ENCODE measurements at regions not wholly inside any gene's neighbourhood (a gene's known extent, or its start where the extent isn't known, plus 50 kb on each side); places are given as distances from the start of the nearest gene placed in this dataset.
"Not testable (repeated sequence)": the region's sequence is repeated elsewhere in the genome, so short reads cannot be mapped to it uniquely, and the experiment has no call there.

DNA sequence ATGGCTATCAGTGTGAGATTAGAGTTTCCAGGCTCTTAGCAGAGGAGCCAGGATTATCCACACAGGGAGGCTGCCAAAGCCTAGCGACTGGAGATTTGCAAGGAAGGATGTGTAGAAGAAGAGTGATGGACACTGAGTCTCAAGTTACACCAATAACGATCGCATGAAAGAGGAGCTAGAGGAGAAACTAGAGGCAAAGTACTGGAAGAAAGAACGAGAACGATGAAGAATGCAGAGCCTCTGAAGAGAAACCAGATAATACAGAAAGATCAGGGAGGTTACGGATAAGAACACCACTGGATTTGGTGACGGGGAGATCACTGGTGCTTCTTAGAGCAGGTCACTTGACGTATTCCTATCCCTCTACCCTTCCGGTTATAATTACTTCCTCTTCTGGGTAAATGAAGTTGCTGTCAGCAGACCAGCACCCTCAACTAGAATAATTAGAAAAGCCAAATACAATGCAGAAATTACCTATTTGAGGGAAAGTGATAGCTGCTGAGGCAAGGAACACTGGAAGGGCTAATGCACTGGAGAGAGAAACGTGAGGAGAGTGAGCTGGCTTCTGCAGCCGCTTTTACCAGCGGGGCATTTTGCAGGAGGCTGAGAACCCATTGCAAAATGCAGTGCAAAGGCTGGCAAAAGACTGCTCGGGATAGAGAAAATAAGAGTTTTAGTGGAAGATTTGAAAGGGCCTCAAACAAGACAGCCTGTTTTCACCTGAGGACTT is 93.1 kb upstream of the HIF1A start:
- DNase-seq (ENCODE audit: low spot score): no peak

DNA sequence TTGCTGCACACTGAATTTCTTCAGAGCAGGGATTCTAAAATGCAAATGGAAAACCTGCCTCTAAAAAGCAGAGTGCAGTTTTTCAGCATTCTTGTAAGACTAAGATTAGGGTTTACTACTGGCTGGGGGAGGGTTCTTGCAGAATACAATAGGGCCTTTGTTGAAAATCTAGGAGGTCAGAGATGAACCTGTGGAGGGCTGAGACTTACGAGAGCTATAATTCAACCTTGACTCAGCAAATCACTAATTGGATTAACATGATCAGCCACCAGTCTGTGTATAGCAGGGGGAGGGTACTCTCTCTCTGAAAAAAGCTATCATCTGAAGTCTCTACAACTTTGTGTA is 92.6 kb upstream of the HIF1A start:
- no peak for DNase-seq (ENCODE audit: low spot score)

DNA sequence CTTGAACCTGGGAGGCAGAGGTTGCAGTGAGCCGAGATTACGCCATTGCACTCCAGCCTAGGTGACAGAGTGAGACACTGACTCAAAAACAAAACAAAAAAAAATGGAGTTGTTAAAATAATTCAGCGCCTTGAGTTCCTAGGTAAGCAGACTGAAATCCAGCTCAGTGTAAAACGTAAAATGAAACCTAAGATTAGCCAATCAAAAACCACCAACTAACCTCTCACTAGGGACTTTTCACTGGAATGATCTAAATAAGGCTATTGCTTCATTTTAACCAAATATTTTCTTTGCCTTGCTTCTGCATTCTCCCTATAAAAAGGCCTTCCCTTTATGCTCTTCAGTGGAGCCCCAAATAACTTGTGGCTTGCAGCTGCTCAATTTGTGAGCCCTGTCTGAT is 91.6 kb upstream of the HIF1A start:
- no peak for DNase-seq (ENCODE audit: low spot score)

GRCh38 chr14:61607570-61608244 is 87.6 kb upstream of the HIF1A start:
- DNase-seq (ENCODE audit: low spot score): no peak

GRCh38 chr14:61608245-61609165 is 86.8 kb upstream of the HIF1A start:
- no peak for DNase-seq (ENCODE audit: low spot score)

DNA sequence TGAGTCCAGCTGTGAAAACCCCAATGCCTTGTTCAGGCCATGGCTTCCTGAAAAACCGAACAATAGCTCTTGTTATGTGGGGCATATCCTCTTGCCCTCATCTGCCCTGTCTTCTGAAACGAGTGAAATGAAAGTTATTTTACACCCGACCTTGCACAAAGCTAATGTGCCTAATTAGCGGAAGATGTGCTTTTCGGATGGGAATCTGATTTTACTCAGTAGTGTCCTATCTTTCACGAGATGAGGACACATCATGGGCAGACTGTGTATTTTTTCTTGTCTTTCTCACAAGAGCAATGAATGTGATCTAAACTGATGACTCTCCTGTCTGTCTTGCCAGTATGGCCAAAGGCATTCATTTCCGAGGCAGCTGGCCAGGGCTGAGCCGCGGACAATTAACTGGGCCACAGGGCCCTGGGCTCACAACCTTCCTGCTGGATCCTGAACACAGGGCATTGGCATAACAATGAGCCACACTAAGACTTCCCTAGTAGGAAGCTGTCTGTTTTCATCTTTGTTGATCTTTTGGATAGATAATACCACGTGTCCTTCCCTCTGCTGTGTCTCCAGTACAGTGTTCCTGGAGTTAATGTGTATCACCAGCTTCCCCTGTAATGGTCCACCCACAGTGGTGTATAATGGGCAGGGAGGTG is 86.0 kb upstream of the HIF1A start:
- DNase-seq (ENCODE audit: low spot score): peak; percentile 42

DNA sequence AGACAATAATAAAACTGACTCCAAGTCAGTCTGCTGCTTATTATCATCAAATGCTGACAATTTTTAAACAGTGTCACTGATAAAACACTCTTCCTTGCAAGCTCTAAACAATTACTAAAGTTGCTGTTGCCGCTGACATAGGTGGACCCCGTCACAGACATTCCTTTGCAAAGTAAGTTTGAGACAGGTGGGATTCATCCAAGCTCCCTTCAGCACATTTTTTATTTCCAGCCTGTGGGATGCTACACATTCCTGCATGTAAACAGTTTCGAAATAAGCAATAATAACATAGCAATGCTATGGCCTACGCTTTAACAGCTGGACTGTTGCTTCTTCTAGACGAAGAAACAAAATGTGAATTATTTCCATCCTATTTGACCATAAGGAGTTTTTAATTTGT is 85.4 kb upstream of the HIF1A start:
- no peak for DNase-seq (ENCODE audit: low spot score)

GRCh38 chr14:61610900-61611299 is 84.4 kb upstream of the HIF1A start:
- DNase-seq (ENCODE audit: low spot score): no peak

DNA sequence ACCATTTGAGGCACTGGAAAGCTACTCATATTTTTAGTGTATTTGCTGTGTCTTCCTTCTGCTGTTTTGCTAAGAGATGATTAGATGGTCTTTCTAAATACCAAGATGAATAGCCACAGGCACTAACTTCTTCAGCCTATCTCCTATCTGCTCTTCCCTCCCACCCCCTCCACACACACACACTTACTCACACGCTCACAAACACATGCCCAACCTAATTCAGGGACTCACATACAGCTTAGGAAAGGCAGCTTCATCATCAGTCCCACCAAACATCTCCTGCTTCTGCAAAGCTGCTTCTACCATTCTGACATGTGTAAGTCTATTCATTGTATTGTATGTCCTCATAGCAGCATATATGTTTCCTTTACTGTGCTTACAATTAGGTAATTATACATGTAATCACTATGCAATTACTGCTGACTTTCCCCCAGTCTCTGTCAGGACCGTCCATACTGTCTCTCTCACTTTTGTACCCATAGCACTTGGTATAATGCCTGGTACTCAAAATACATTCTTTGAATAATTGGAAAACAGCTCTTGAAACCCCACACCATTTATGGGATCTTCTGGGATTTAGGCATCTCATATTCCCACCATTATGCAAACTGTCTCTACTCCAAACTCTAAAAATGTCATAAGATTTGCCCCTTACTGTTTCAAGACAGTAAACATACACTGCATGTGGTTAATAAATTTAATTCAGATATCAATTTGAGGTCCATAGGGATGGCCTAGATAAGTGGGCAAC is 83.3 kb upstream of the HIF1A start:
- DNase-seq (ENCODE audit: low spot score): no peak

GRCh38 chr14:61613006-61613405 is 82.3 kb upstream of the HIF1A start:
- not testable (repeated sequence) for DNase-seq (ENCODE audit: low spot score)

GRCh38 chr14:61614693-61615092 is 80.6 kb upstream of the HIF1A start:
- no peak for DNase-seq (ENCODE audit: low spot score)

GRCh38 chr14:61615743-61616523 is 79.4 kb upstream of the HIF1A start:
- peak; percentile 33 for DNase-seq (ENCODE audit: low spot score)

DNA sequence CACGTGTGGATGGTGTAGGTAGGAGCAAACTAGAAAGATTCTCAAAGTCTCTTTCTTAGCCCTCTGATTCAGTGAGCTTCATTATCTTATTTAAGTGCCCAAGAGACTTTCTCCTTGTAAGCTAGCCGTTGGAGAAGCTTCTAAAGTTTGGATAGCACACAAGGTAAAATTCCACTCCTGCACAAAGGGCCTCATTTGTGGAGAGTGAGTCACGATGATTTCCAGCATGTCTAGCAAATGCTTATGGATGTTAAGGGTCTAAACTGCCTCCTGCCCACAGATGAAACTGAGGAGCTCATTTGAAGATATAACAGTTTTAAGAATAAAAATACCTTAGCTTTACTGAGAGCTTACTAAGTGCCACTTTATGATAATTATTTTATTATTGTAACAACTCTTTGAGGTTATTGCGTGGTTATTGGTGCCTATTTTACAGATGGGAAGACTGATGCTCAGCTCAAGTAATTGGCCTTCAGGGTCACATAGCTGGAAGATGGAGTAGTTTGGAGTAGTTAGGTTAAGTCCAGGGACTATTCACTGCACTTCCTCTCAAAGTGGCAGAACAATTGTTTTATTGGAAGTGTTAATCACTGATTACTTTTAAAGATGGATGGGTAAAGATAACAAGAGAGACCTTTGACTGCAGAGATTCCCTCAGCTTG is 78.7 kb upstream of the HIF1A start:
- no peak for DNase-seq (ENCODE audit: low spot score)

GRCh38 chr14:61618448-61618847 is 76.9 kb upstream of the HIF1A start:
- no peak for DNase-seq (ENCODE audit: low spot score)

DNA sequence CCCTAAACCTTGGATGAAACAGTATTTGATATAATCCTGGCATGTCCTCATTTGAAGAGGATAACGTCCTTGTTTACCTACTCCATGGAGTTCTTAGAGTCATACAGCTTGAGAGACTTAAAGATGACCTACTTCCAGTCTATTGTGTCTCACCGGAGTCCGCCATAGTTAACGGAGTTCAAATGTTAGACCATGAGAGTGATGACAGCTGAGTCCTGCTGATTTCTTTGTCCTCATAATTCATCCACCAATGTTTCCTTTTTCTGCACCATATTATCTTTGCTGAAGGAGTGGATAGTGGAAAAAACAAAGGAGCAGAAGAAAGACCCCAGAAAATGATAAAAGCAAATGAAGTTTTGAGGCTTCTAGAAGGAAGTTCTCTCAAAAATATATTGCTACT is 75.8 kb upstream of the HIF1A start:
- DNase-seq (ENCODE audit: low spot score): no peak

GRCh38 chr14:61620130-61620946 is 75.0 kb upstream of the HIF1A start:
- no peak for DNase-seq (ENCODE audit: low spot score)

GRCh38 chr14:61621444-61621843 is 73.9 kb upstream of the HIF1A start:
- DNase-seq (ENCODE audit: low spot score): no peak

- DNase-seq (ENCODE audit: low spot score): no peak
Observed at GRCh38 chr14:61622051-61622450, 73.3 kb upstream of the HIF1A start.

GRCh38 chr14:61623927-61624326 is 71.4 kb upstream of the HIF1A start:
- DNase-seq (ENCODE audit: low spot score): no peak
